Spinal cord (tissue), 9 donors: ENCODE measurements at regions not wholly inside any gene's neighbourhood (a gene's known extent, or its start where the extent isn't known, plus 50 kb on each side); places are given as distances from the start of the nearest gene placed in this dataset.
A peak's percentile ranks its signal among the peaks of the same experiment; 100 is the strongest.

ENCODE experiments used
- DNase-seq, 6 donors: peaks; one replicate each; pipeline versions ENCODE4 v3.0.0 to v3.0.0-alpha.2; 2013 to 2015; ENCODE audit warnings: low spot score in 6 of 6, low read depth in 4 of 6
- H3K27ac ChIP-seq: one replicate; pipeline ENCODE4 v1.5.1; 2013; ENCODE audit warnings: low read depth, low read length, control low read depth
- H3K27me3 ChIP-seq: one replicate; pipeline ENCODE4 v1.6.1; 2013; ENCODE audit warnings: low read length; ENCODE audit not compliant: control insufficient read depth, insufficient read depth
- H3K36me3 ChIP-seq: one replicate; pipeline ENCODE4 v1.6.1; 2013; ENCODE audit warnings: low read length; ENCODE audit not compliant: control insufficient read depth, insufficient read depth
- H3K4me1 ChIP-seq: one replicate; pipeline ENCODE4 v1.6.1; 2013; ENCODE audit warnings: low read length; ENCODE audit not compliant: control insufficient read depth, insufficient read depth
- H3K4me3 ChIP-seq: one replicate; pipeline ENCODE4 v1.5.1; 2013; ENCODE audit warnings: low read depth, low read length, control low read depth
- H3K9me3 ChIP-seq: one replicate; pipeline ENCODE4 v1.6.1; 2013; ENCODE audit warnings: low read length; ENCODE audit not compliant: control insufficient read depth, insufficient read depth
- WGBS: methylation state at CpG from one replicate; pipeline ENCODE4 v1.1.5; 2013; ENCODE audit warnings: missing lambda C conversion rate; ENCODE audit not compliant: insufficient coverage; 5-methylcytosine and 5-hydroxymethylcytosine counted together
- donor health status: healthy.

GRCh38 chr2:126437016-126437415 lies 218.9 kb upstream of the GYPC start:
- WGBS: 100% methylated on average over 2 of the region's 6 CpGs
- Histone ChIP-seq H3K27ac (no peak overlapping the region), H3K9me3 (no peaks in the 10 kb centered on the region), H3K36me3 (no peaks in the 10 kb centered on the region), H3K27me3 (no peaks in the 10 kb centered on the region), H3K4me1 (no peaks in the 10 kb centered on the region), H3K4me3 (no peak overlapping the region)
- no peak for DNase-seq

- no peaks in the 10 kb centered on the region for H3K27me3 ChIP-seq
- no peaks in the 10 kb centered on the region for H3K36me3 ChIP-seq
- WGBS: 100% methylated on average over 1 of the region's 1 CpG
- H3K4me1 ChIP-seq: no peaks in the 10 kb centered on the region
- DNase-seq: no peak
- no peaks in the 10 kb centered on the region for H3K9me3 ChIP-seq
- H3K4me3 ChIP-seq: no peak overlapping the region
- H3K27ac ChIP-seq: no peak overlapping the region
These were observed 211.4 kb upstream of the GYPC start for GRCh38 chr2:126444512-126444911.

- Histone ChIP-seq H3K4me1 (no peaks in the 10 kb centered on the region), H3K27ac (no peak overlapping the region), H3K36me3 (no peaks in the 10 kb centered on the region), H3K9me3 (no peaks in the 10 kb centered on the region), H3K4me3 (no peak overlapping the region), H3K27me3 (no peaks in the 10 kb centered on the region)
- DNase-seq: no peak
- WGBS: 54% methylated on average over 1 of the region's 3 CpGs
These were observed 209.8 kb upstream of the GYPC start for GRCh38 chr2:126446106-126446695.

GRCh38 chr2:126448611-126449010 lies 207.3 kb upstream of the GYPC start:
- H3K27ac ChIP-seq: no peak overlapping the region
- WGBS: 61% methylated on average over 4 of the region's 5 CpGs
- no peaks in the 10 kb centered on the region for H3K4me1 ChIP-seq
- no peak overlapping the region for H3K4me3 ChIP-seq
- DNase-seq: no peak
- H3K27me3 ChIP-seq: no peaks in the 10 kb centered on the region
- H3K36me3 ChIP-seq: no peaks in the 10 kb centered on the region
- no peaks in the 10 kb centered on the region for H3K9me3 ChIP-seq

- WGBS: no CpG with 5 or more reads among the region's 2 CpGs
These were observed 206.3 kb upstream of the GYPC start for GRCh38 chr2:126449677-126450076.

GRCh38 chr2:126463892-126464674 lies 191.9 kb upstream of the GYPC start:
- DNase-seq: peak in 2 of 6 donors; percentile 6 to 40
- Histone ChIP-seq H3K27ac (no peak overlapping the region), H3K36me3 (no peaks in the 10 kb centered on the region), H3K27me3 (no peaks in the 10 kb centered on the region), H3K9me3 (no peaks in the 10 kb centered on the region), H3K4me3 (no peak overlapping the region), H3K4me1 (no peaks in the 10 kb centered on the region)
- WGBS: 77% methylated on average over 4 of the region's 8 CpGs

More at GRCh38 chr2:126449677-126450076, 206.3 kb upstream of the GYPC start:
- Histone ChIP-seq H3K9me3 (no peaks in the 10 kb centered on the region), H3K36me3 (no peaks in the 10 kb centered on the region), H3K4me3 (no peak overlapping the region), H3K4me1 (no peaks in the 10 kb centered on the region), H3K27me3 (no peaks in the 10 kb centered on the region), H3K27ac (no peak overlapping the region)
- DNase-seq: no peak

- Histone ChIP-seq H3K36me3 (no peaks in the 10 kb centered on the region), H3K4me3 (no peak overlapping the region), H3K9me3 (no peaks in the 10 kb centered on the region), H3K27me3 (no peaks in the 10 kb centered on the region), H3K27ac (no peak overlapping the region), H3K4me1 (no peaks in the 10 kb centered on the region)
- WGBS: 92% methylated on average over 2 of the region's 6 CpGs
- no peak for DNase-seq
These were observed 188.4 kb upstream of the GYPC start for GRCh38 chr2:126467367-126468054.

- no peaks in the 10 kb centered on the region for H3K9me3 ChIP-seq
- H3K27me3 ChIP-seq: no peaks in the 10 kb centered on the region
- DNase-seq: peak in 1 of 6 donors; percentile 60
- H3K4me3 ChIP-seq: no peak overlapping the region
- WGBS: 43% methylated on average over 1 of the region's 3 CpGs
- H3K4me1 ChIP-seq: no peaks in the 10 kb centered on the region
- no peak overlapping the region for H3K27ac ChIP-seq
- H3K36me3 ChIP-seq: no peaks in the 10 kb centered on the region
These were observed 180.9 kb upstream of the GYPC start for GRCh38 chr2:126475031-126475430.

- Histone ChIP-seq H3K4me3 (no peak overlapping the region), H3K27ac (no peak overlapping the region), H3K4me1 (no peaks in the 10 kb centered on the region), H3K36me3 (no peaks in the 10 kb centered on the region), H3K27me3 (no peaks in the 10 kb centered on the region), H3K9me3 (no peaks in the 10 kb centered on the region)
- no peak for DNase-seq
- whole genome bisulfite sequencing: 64% methylated on average over 4 of the region's 5 CpGs
These were observed 179.3 kb upstream of the GYPC start for GRCh38 chr2:126476691-126477090.
